Breast epithelium (tissue), 4 donors: ENCODE measurements at regions not wholly inside any gene's neighbourhood (a gene's known extent, or its start where the extent isn't known, plus 50 kb on each side); places are given as distances from the start of the nearest gene placed in this dataset.
A peak's percentile ranks its signal among the peaks of the same experiment; 100 is the strongest.

Experiments used
- DNase-seq, 2 donors: peaks; one replicate each; pipeline ENCODE4 v3.0.0-alpha.2; 2019; ENCODE audit warnings: low spot score in 2 of 2
- H3K27ac ChIP-seq, 2 donors: fragments of 200-600 bp; sonication (generic) in 1 of 2; one replicate each; pipeline ENCODE4 v1.5.1; 2016 to 2019; ENCODE audit warnings: mild to moderate bottlenecking in 1 of 2
- H3K27me3 ChIP-seq, 2 donors: fragments of 200-600 bp; sonication (generic) in 1 of 2; one replicate each; pipeline versions ENCODE4 v1.5.1 to v1.6.0; 2017 to 2019; ENCODE audit warnings: control low read depth in 1 of 2, mild to moderate bottlenecking in 1 of 2
- H3K36me3 ChIP-seq: fragments of 200-600 bp; one replicate; pipeline ENCODE4 v1.5.1; 2019
- H3K4me1 ChIP-seq, 2 donors: fragments of 200-600 bp; sonication (generic); one replicate each; pipeline ENCODE4 v1.5.1; 2016 to 2019; ENCODE audit warnings: control low read depth in 1 of 2
- H3K4me3 ChIP-seq, 3 donors: fragments of 200-600 bp; sonication (generic); 1 replicate in 2 of 3; 2 replicates in 1 of 3; pipeline ENCODE4 v1.5.1; 2016 to 2019; ENCODE audit warnings: mild to moderate bottlenecking in 3 of 3, moderate library complexity in 2 of 3
- H3K9me3 ChIP-seq, 2 donors: fragments of 200-600 bp; sonication (generic) in 1 of 2; one replicate each; pipeline ENCODE4 v1.5.1; 2016 to 2019; ENCODE audit warnings: control low read depth in 1 of 2
- POLR2A ChIP-seq: fragments of 450-650 bp; IDR thresholded peaks from one replicate; pipeline ENCODE4 v1.6.1; 2016; ENCODE audit warnings: antibody characterized with exemption, mild to moderate bottlenecking, moderate library complexity
- POLR2AphosphoS5 ChIP-seq, 3 donors: sonication (generic); formaldehyde crosslinking; IDR thresholded peaks; one replicate each; pipeline ENCODE4 v1.6.1; 2017; ENCODE audit warnings: antibody characterized with exemption in 3 of 3
- intact Hi-C: fragments of 100-400 bp; cut with DNase I; formaldehyde crosslinking; loops from one replicate; pipeline ENCODE4 v1.15.1; 2023; ENCODE audit warnings: low total_unique reads
- TF ChIP-seq, protein P1 (sequence below), 3 donors: fragments of 450-650 bp; IDR thresholded peaks; one replicate each; pipeline ENCODE4 v1.5.1; 2016 to 2017; ENCODE audit warnings: antibody characterized with exemption in 3 of 3, mild to moderate bottlenecking in 3 of 3, moderate library complexity in 3 of 3

DNA sequence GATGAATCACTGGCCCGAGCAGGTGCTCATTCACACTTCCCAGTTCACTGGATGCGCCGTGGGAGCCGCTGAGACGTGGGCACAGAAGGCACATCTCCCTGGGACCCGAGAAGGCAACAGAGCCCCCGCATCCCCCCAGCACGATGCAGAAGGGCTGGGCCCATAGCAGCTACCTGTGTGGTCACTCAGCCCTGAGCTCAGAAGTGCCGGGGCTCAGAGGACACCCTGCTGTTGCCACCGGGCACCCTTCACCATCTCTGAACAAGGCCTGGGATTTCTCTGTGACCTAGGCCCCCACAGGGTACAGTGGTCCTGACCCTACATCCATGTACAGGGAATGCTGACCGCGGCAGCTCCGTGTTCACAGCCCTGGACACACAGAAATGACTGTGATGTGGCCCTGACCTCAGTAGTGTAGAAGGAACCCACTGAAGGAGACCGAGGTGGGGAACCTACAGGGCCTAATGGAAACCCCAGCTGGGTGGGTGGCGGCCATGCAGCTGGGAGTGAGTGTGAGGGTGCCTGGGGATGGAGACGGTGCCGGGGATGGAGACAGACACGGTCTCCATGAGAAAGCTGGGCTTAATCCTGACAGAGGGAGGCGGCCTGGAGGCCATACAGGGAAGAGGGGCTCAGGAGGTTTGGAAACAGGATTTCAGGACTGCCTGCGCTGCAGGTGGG is 111.9 kb upstream of the OTOS start:
- Histone ChIP-seq H3K4me3 (no peak overlapping the region), H3K27me3 (no peaks in the 10 kb centered on the region), H3K4me1 (peaks cover 5 to 10% of the 10 kb centered on the region in 2 donors), H3K36me3 (no peaks in the 10 kb centered on the region), H3K27ac (peak overlapping the region; percentile 83 to 92), H3K9me3 (no peaks in the 10 kb centered on the region)
- no peak for DNase-seq
- intact Hi-C loops = no loop called here
- TF ChIP-seq, protein P1, sequence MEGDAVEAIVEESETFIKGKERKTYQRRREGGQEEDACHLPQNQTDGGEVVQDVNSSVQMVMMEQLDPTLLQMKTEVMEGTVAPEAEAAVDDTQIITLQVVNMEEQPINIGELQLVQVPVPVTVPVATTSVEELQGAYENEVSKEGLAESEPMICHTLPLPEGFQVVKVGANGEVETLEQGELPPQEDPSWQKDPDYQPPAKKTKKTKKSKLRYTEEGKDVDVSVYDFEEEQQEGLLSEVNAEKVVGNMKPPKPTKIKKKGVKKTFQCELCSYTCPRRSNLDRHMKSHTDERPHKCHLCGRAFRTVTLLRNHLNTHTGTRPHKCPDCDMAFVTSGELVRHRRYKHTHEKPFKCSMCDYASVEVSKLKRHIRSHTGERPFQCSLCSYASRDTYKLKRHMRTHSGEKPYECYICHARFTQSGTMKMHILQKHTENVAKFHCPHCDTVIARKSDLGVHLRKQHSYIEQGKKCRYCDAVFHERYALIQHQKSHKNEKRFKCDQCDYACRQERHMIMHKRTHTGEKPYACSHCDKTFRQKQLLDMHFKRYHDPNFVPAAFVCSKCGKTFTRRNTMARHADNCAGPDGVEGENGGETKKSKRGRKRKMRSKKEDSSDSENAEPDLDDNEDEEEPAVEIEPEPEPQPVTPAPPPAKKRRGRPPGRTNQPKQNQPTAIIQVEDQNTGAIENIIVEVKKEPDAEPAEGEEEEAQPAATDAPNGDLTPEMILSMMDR (IDR thresholded peaks at IDR 0.05) = no peak
- no peak for TF ChIP-seq POLR2A
- no peak for TF ChIP-seq POLR2AphosphoS5 (IDR thresholded peaks at IDR 0.05)

DNA sequence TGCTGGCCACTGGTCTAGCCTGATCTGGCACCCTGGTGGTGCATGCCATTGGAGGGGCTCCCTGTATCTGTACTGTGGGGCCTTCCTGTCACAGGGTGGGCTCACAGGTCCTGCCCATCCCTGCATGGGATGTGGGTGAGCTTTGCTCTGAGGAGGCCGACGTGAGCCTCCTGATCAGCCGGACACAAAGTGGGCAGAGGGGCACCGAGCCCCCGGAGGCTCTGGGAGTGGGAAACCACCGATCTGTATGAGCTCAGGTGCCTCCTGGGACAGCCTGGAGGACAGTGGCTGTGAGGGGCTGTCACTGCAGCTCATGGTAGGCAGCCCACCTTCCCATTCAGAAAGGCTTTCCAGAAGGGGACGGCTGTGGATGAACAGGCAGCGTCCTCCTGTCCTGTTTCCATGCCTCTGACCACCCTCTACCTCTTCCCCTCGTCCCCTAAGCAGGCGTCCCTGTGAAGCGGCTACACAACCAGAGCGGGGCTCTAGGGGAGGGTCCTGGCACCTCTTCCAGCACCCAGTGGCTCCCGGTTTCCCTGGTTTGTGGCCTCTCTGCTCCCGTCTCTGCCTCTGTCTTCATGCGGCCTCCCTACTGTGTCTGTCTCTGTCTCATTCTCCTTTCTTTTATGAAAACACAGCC is 112.5 kb upstream of the OTOS start:
- no peak overlapping the region for H3K4me3 ChIP-seq
- H3K27me3 ChIP-seq = no peaks in the 10 kb centered on the region
- peak overlapping the region in 1 of 2 donors; percentile 92 for H3K27ac ChIP-seq
- TF ChIP-seq POLR2A (no peak), POLR2AphosphoS5 (IDR thresholded peaks at IDR 0.05) (no peak)
- TF ChIP-seq, protein P1 (IDR thresholded peaks at IDR 0.05) = no peak
- H3K36me3 ChIP-seq = no peaks in the 10 kb centered on the region
- H3K9me3 ChIP-seq = no peaks in the 10 kb centered on the region
- H3K4me1 ChIP-seq = peaks cover 5 to 10% of the 10 kb centered on the region in 2 donors
- intact Hi-C loops = no loop called here
- no peak for DNase-seq

DNA sequence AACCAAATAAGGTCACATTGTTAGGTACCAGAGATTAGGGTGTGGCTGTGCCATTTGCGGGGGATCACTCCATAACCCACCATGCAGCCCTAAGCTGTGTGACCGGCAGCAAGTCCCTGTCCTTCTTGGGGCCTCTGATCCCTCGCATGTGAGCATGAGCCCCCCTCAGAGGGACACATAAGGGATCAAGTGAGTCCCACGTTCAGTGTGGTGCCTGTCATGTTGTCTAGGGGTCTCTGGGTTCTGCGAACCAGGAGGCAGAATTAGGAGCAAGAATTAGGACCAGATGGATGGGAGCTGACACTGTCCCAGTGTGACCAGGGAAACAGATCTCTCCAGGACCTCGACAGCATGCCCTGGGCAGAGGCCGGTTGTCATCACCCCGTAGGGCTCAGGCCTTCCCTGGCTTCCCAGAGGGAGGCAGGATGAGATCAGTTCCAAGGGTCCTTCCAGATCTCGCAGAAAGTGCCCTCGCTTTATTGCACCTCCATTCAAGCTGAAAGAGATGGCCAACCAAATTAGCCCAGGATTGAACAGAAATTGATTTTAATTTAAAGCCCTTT is 113.2 kb upstream of the OTOS start:
- H3K27me3 ChIP-seq = no peaks in the 10 kb centered on the region
- DNase-seq = no peak
- TF ChIP-seq POLR2AphosphoS5 (IDR thresholded peaks at IDR 0.05) = no peak
- TF ChIP-seq, protein P1 (IDR thresholded peaks at IDR 0.05) = no peak
- no peak for TF ChIP-seq POLR2A
- no peaks in the 10 kb centered on the region for H3K36me3 ChIP-seq
- peaks cover 5 to 10% of the 10 kb centered on the region in 2 donors for H3K4me1 ChIP-seq
- H3K27ac ChIP-seq = no peak overlapping the region
- H3K4me3 ChIP-seq = no peak overlapping the region
- H3K9me3 ChIP-seq = no peaks in the 10 kb centered on the region
- intact Hi-C loops = no loop called here

DNA sequence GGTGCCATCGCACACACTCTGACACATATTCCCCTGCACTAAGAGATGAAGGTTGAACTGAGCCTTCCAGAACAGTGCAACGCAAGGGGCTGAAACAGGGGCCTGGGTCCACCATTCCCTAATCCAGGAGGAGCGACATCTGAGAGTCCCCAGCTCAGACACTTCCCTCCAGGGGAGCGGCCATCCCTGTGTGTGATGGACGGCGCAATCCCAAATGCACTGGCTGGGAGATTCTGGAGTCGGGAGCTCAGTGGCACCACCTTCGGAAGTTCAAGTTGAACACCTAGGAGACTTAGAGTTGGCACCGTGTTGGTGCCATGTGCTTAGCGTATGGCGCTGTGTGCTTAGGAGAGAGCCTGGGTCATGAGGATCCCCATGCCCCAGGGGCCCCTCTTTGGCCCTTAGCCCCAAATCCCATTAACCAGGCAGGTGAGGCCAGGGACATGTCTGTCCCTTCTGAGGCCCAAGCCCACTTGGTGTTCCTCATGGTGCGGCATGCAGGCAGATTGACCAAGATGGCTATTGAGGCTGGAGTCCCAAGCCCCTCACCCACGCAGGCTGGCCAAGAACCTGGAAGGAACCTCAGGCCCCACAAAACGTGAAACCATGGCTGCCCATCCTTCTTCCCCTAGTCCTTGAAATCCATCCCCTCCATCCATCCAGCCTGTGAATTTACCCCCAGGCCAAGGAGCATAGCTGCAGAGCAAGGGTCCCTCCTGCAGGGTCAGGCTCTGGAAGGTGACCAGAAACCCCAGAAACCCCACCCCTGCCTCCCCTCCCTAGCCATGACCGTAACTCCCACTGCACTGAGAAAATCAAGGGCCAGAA is 114.1 kb upstream of the OTOS start:
- Histone ChIP-seq H3K36me3 (no peaks in the 10 kb centered on the region), H3K4me3 (peak overlapping the region in 2 of 3 donors; percentile 36 to 52), H3K9me3 (no peaks in the 10 kb centered on the region), H3K27me3 (no peaks in the 10 kb centered on the region), H3K4me1 (peaks cover 5 to 10% of the 10 kb centered on the region in 2 donors), H3K27ac (no peak overlapping the region)
- DNase-seq = no peak
- TF ChIP-seq POLR2A = no peak
- TF ChIP-seq, protein P1 (IDR thresholded peaks at IDR 0.05) = no peak
- TF ChIP-seq POLR2AphosphoS5 (IDR thresholded peaks at IDR 0.05) = no peak
- intact Hi-C loops = no loop called here
